ENCODE measurements at regions not wholly inside any gene's neighbourhood (a gene's known extent, or its start where the extent isn't known, plus 50 kb on each side); places are given as distances from the start of the nearest gene placed in this dataset.

DNA sequence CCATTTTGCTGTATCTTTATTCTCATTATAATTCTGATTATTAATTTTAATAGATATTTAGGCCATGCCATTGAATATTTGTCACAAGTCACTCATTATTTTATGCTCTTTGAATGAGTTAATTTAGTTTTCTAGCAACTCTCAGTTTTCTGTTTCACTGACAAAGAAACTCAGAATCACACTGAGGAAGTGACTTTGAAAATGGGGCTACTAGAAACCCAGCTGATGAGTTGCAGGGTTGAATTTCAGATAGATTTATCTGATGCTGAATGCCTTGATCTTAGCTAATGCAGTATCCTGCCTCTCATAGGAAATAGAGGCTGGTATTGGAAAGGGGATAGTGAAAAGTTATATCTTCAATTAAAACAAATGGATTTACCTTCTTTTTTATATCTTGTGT lies 67.4 kb upstream of the PLA2G4A start:
- no peaks in the 10 kb centered on the region for H3K36me3 ChIP-seq (ENCODE audit: control insufficient read depth, insufficient read depth, low read length)
- ATAC-seq (no peak), FAIRE-seq (no peak), DNase-seq (ENCODE audit: extremely low read depth in 1 of 4, low spot score in 3 of 4) (no peak)
- no peak overlapping the region for H2AFZ ChIP-seq (ENCODE audit: low read depth, low read length)
- H3K27ac ChIP-seq (ENCODE audit: extremely low read depth, low read depth, low read length), result no peak overlapping the region
- TF ChIP-seq HNRNPH1 (optimal IDR thresholded peaks at IDR 0.05; ENCODE audit: low read depth, low read length) (no peak), MCM7 (IDR thresholded peaks at IDR 0.05) (no peak), CBFA2T3 (IDR thresholded peaks at IDR 0.05) (no peak), ZSCAN29 (IDR thresholded peaks at IDR 0.05) (no peak), U2AF1 (optimal IDR thresholded peaks at IDR 0.05; ENCODE audit: low read depth, low read length) (no peak), ZKSCAN3 (CRISPR knock-in tag; IDR thresholded peaks at IDR 0.05) (no peak), CBFB (CRISPR knock-in tag; IDR thresholded peaks at IDR 0.05) (no peak), CREBBP (IDR thresholded peaks at IDR 0.05; ENCODE audit: low read depth, low read length) (no peak), L3MBTL2 (IDR thresholded peaks at IDR 0.05) (no peak), TAF7 (tag; IDR thresholded peaks at IDR 0.05) (no peak), SPI1 (IDR thresholded peaks at IDR 0.05; ENCODE audit: borderline replicate concordance, low read depth, low read length) (no peak), FOSL1 (tag; conservative IDR thresholded peaks at IDR 0.05) (no peak)
- TF ChIP-seq, protein P1, sequence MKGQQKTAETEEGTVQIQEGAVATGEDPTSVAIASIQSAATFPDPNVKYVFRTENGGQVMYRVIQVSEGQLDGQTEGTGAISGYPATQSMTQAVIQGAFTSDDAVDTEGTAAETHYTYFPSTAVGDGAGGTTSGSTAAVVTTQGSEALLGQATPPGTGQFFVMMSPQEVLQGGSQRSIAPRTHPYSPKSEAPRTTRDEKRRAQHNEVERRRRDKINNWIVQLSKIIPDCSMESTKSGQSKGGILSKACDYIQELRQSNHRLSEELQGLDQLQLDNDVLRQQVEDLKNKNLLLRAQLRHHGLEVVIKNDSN (CRISPR knock-in tag; IDR thresholded peaks at IDR 0.05), result no peak
- TF ChIP-seq, protein P2, sequence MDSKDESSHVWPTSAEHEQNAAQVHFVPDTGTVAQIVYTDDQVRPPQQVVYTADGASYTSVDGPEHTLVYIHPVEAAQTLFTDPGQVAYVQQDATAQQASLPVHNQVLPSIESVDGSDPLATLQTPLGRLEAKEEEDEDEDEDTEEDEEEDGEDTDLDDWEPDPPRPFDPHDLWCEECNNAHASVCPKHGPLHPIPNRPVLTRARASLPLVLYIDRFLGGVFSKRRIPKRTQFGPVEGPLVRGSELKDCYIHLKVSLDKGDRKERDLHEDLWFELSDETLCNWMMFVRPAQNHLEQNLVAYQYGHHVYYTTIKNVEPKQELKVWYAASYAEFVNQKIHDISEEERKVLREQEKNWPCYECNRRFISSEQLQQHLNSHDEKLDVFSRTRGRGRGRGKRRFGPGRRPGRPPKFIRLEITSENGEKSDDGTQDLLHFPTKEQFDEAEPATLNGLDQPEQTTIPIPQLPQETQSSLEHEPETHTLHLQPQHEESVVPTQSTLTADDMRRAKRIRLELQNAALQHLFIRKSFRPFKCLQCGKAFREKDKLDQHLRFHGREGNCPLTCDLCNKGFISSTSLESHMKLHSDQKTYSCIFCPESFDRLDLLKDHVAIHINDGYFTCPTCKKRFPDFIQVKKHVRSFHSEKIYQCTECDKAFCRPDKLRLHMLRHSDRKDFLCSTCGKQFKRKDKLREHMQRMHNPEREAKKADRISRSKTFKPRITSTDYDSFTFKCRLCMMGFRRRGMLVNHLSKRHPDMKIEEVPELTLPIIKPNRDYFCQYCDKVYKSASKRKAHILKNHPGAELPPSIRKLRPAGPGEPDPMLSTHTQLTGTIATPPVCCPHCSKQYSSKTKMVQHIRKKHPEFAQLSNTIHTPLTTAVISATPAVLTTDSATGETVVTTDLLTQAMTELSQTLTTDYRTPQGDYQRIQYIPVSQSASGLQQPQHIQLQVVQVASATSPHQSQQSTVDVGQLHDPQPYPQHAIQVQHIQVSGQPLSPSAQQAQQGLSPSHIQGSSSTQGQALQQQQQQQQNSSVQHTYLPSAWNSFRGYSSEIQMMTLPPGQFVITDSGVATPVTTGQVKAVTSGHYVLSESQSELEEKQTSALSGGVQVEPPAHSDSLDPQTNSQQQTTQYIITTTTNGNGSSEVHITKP (IDR thresholded peaks at IDR 0.05; ENCODE audit: partially characterized antibody), result no peak
- TF ChIP-seq, protein P3, sequence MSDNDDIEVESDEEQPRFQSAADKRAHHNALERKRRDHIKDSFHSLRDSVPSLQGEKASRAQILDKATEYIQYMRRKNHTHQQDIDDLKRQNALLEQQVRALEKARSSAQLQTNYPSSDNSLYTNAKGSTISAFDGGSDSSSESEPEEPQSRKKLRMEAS (CRISPR knock-in tag; IDR thresholded peaks at IDR 0.05), result no peak
- TF ChIP-seq, protein P4, sequence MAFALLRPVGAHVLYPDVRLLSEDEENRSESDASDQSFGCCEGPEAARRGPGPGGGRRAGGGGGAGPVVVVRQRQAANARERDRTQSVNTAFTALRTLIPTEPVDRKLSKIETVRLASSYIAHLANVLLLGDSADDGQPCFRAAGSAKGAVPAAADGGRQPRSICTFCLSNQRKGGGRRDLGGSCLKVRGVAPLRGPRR (CRISPR knock-in tag; IDR thresholded peaks at IDR 0.05), result no peak
- TF ChIP-seq, protein P5, sequence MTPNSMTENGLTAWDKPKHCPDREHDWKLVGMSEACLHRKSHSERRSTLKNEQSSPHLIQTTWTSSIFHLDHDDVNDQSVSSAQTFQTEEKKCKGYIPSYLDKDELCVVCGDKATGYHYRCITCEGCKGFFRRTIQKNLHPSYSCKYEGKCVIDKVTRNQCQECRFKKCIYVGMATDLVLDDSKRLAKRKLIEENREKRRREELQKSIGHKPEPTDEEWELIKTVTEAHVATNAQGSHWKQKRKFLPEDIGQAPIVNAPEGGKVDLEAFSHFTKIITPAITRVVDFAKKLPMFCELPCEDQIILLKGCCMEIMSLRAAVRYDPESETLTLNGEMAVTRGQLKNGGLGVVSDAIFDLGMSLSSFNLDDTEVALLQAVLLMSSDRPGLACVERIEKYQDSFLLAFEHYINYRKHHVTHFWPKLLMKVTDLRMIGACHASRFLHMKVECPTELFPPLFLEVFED (CRISPR knock-in tag; conservative IDR thresholded peaks at IDR 0.05), result no peak
- no peaks in the 10 kb centered on the region for H3K9me3 ChIP-seq (replicated peaks; ENCODE audit: control insufficient read depth, insufficient read depth, low read depth, low read length)
- no peak overlapping the region for H3K9ac ChIP-seq (ENCODE audit: insufficient read depth in 1 of 2, low read depth in 2 of 2, low read length in 2 of 2)
- no peak overlapping the region for H3K4me3 ChIP-seq
- in situ Hi-C loops (cut with MboI) (no loop called here), intact Hi-C loops (cut with micrococcal nuclease) (no loop called here)
- no peaks in the 10 kb centered on the region for H3K79me2 ChIP-seq (ENCODE audit: control insufficient read depth, insufficient read depth, low read length)
- H3K4me2 ChIP-seq (ENCODE audit: insufficient read depth, low read length), result no peak overlapping the region
- no TSS peak for BruUV-seq (replicated peaks)
- H3K9me1 ChIP-seq (ENCODE audit: control insufficient read depth, insufficient read depth, low read length), result no peaks in the 10 kb centered on the region
- H4K20me1 ChIP-seq (replicated peaks; ENCODE audit: control insufficient read depth, insufficient read depth, low read length), result no peaks in the 10 kb centered on the region
- POLR2A ChIA-PET, result no interaction called here
- no peaks in the 10 kb centered on the region for H3K4me1 ChIP-seq (replicated peaks in 1 of 2; ENCODE audit: control insufficient read depth in 2 of 2, insufficient read depth in 2 of 2, low read length in 2 of 2)
- CTCF ChIA-PET (ENCODE audit: low intra/inter-chr PET ratio), result no interaction called here
- no peaks in the 10 kb centered on the region for H3K27me3 ChIP-seq (ENCODE audit: control insufficient read depth in 2 of 2, insufficient read depth in 2 of 2, low read length in 2 of 2)

Measured in K562 (cell line).